ENCODE measurements at regions not wholly inside any gene's neighbourhood (a gene's known extent, or its start where the extent isn't known, plus 50 kb on each side); places are given as distances from the start of the nearest gene placed in this dataset.

DNA sequence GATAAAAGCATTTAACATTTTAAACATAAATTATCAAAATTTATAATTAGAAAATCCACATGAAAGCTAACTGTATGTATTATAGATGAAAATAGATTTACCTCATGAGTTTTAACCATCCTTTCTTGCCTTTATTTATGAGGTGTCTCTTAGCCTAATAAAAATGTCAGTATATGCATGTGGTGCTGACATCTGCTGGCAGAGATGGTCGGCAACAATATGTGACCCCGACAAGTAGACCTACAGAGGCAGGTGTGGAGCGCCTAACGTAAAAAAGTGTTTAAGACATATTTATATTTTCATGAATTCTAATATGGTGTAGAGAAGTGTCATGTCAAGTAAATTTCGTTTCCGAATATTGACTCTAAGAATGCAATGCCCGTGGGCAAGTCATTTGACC lies 149.0 kb upstream of the FUT9 start:
- TF ChIP-seq, protein P1, sequence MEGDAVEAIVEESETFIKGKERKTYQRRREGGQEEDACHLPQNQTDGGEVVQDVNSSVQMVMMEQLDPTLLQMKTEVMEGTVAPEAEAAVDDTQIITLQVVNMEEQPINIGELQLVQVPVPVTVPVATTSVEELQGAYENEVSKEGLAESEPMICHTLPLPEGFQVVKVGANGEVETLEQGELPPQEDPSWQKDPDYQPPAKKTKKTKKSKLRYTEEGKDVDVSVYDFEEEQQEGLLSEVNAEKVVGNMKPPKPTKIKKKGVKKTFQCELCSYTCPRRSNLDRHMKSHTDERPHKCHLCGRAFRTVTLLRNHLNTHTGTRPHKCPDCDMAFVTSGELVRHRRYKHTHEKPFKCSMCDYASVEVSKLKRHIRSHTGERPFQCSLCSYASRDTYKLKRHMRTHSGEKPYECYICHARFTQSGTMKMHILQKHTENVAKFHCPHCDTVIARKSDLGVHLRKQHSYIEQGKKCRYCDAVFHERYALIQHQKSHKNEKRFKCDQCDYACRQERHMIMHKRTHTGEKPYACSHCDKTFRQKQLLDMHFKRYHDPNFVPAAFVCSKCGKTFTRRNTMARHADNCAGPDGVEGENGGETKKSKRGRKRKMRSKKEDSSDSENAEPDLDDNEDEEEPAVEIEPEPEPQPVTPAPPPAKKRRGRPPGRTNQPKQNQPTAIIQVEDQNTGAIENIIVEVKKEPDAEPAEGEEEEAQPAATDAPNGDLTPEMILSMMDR (IDR thresholded peaks at IDR 0.05), result peak; percentile 66
- TF ChIP-seq SIN3A (IDR thresholded peaks at IDR 0.05; ENCODE audit: borderline replicate concordance, insufficient read depth, low read depth, low read length), result no peak
- TF ChIP-seq POLR2AphosphoS5 (IDR thresholded peaks at IDR 0.05; ENCODE audit: low read depth, low read length), result no peak
- TF ChIP-seq, protein P2, sequence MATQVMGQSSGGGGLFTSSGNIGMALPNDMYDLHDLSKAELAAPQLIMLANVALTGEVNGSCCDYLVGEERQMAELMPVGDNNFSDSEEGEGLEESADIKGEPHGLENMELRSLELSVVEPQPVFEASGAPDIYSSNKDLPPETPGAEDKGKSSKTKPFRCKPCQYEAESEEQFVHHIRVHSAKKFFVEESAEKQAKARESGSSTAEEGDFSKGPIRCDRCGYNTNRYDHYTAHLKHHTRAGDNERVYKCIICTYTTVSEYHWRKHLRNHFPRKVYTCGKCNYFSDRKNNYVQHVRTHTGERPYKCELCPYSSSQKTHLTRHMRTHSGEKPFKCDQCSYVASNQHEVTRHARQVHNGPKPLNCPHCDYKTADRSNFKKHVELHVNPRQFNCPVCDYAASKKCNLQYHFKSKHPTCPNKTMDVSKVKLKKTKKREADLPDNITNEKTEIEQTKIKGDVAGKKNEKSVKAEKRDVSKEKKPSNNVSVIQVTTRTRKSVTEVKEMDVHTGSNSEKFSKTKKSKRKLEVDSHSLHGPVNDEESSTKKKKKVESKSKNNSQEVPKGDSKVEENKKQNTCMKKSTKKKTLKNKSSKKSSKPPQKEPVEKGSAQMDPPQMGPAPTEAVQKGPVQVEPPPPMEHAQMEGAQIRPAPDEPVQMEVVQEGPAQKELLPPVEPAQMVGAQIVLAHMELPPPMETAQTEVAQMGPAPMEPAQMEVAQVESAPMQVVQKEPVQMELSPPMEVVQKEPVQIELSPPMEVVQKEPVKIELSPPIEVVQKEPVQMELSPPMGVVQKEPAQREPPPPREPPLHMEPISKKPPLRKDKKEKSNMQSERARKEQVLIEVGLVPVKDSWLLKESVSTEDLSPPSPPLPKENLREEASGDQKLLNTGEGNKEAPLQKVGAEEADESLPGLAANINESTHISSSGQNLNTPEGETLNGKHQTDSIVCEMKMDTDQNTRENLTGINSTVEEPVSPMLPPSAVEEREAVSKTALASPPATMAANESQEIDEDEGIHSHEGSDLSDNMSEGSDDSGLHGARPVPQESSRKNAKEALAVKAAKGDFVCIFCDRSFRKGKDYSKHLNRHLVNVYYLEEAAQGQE (IDR thresholded peaks at IDR 0.05; ENCODE audit: insufficient read depth in 1 of 2, low read depth in 2 of 2, low read length in 1 of 2), result no peak
- TF ChIP-seq TCF7L2 (IDR thresholded peaks at IDR 0.05; ENCODE audit: low read depth, low read length), result no peak

All from Panc1 (cell line).